ENCODE measurements at regions not wholly inside any gene's neighbourhood (a gene's known extent, or its start where the extent isn't known, plus 50 kb on each side); places are given as distances from the start of the nearest gene placed in this dataset.

DNA sequence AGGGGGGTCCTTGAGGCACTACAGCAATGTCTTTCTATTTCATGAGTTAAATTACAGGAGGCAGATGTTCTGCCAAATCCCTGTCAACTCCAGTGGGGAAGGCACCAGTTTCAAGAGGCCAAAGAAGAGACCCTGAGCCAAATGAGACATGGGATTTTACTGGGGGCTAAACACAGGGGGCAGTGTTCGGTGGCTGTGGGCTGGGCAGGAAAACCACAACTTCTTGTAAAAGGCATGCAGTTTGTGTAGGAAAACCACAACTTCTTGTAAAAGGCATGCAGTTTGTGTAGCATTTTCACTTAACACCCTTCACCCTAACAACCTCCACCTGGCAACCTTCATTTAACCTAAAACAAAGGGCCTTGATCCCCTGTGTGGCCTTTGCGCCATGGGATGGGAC, 61.0 kb downstream of the POLR2M start:
- no peak overlapping the region for H3K4me3 ChIP-seq
- H3K27ac ChIP-seq, result no peak overlapping the region
- intact Hi-C loops (cut with DNase I), result no loop called here
- H3K4me1 ChIP-seq, result no peaks in the 10 kb centered on the region
- ATAC-seq, result no peak
- WGBS, 2 donors, result 70 to 72% methylated on average over 2 of the region's 2 CpGs
- no peak for TF ChIP-seq POLR2A (IDR thresholded peaks at IDR 0.05)
- TF ChIP-seq, protein P1, sequence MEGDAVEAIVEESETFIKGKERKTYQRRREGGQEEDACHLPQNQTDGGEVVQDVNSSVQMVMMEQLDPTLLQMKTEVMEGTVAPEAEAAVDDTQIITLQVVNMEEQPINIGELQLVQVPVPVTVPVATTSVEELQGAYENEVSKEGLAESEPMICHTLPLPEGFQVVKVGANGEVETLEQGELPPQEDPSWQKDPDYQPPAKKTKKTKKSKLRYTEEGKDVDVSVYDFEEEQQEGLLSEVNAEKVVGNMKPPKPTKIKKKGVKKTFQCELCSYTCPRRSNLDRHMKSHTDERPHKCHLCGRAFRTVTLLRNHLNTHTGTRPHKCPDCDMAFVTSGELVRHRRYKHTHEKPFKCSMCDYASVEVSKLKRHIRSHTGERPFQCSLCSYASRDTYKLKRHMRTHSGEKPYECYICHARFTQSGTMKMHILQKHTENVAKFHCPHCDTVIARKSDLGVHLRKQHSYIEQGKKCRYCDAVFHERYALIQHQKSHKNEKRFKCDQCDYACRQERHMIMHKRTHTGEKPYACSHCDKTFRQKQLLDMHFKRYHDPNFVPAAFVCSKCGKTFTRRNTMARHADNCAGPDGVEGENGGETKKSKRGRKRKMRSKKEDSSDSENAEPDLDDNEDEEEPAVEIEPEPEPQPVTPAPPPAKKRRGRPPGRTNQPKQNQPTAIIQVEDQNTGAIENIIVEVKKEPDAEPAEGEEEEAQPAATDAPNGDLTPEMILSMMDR (IDR thresholded peaks at IDR 0.05), result no peak
- no peaks in the 10 kb centered on the region for H3K9me3 ChIP-seq
- H3K36me3 ChIP-seq (replicated peaks in 1 of 2; ENCODE audit: insufficient read depth in 1 of 2, low read depth in 2 of 2), result no peaks in the 10 kb centered on the region
- DNase-seq, result no peak
- H3K27me3 ChIP-seq, result no peaks in the 10 kb centered on the region

DNA sequence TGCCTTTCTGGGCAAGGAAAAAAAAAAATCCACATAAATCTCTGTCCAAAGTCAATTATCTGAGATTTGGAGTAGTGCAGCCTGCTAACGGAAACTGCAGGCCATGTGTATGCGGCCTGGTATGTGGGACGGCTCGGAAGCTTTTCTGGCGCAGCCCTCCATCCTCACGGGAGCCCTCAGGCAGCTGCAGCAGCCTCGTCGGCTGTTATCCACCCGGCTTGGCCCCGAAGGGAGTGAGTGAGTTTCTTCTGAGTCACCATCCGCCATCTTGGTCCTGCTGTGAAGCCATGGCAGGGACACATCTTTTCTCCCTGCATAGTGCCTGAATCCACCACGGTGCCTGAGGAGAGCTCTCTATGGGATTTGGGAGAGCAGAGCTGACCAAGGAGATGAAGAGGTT, 62.8 kb downstream of the POLR2M start:
- no peak overlapping the region for H3K4me3 ChIP-seq
- intact Hi-C loops (cut with DNase I), result no loop called here
- ATAC-seq (peak; percentile 64), DNase-seq (peak in 3 of 4 donors; percentile 23 to 46 (median 30))
- no peaks in the 10 kb centered on the region for H3K27me3 ChIP-seq
- no peaks in the 10 kb centered on the region for H3K36me3 ChIP-seq (replicated peaks in 1 of 2; ENCODE audit: insufficient read depth in 1 of 2, low read depth in 2 of 2)
- no peaks in the 10 kb centered on the region for H3K9me3 ChIP-seq
- no peaks in the 10 kb centered on the region for H3K4me1 ChIP-seq
- WGBS, 2 donors, result 85 to 89% methylated on average over 6 to 12 of the region's 12 CpGs
- no peak for TF ChIP-seq POLR2A (IDR thresholded peaks at IDR 0.05)
- TF ChIP-seq, protein P1 (IDR thresholded peaks at IDR 0.05), result no peak
- no peak overlapping the region for H3K27ac ChIP-seq

- no peaks in the 10 kb centered on the region for H3K9me3 ChIP-seq
- TF ChIP-seq, protein P1 (IDR thresholded peaks at IDR 0.05), result no peak
- no peak for TF ChIP-seq POLR2A (IDR thresholded peaks at IDR 0.05)
- intact Hi-C loops (cut with DNase I), result no loop called here
- no peak overlapping the region for H3K4me3 ChIP-seq
- no peak overlapping the region for H3K27ac ChIP-seq
- no peaks in the 10 kb centered on the region for H3K4me1 ChIP-seq
- 56 to 74% methylated on average over 3 of the region's 3 CpGs for WGBS, 2 donors
- H3K36me3 ChIP-seq (replicated peaks in 1 of 2; ENCODE audit: insufficient read depth in 1 of 2, low read depth in 2 of 2), result no peaks in the 10 kb centered on the region
- DNase-seq (no peak), ATAC-seq (no peak)
- H3K27me3 ChIP-seq, result no peaks in the 10 kb centered on the region
Observed at GRCh38 chr15:57770495-57770894, 64.0 kb downstream of the POLR2M start.

GRCh38 chr15:57772223-57772957, 65.9 kb downstream of the POLR2M start:
- Histone ChIP-seq H3K9me3 (no peaks in the 10 kb centered on the region), H3K27ac (no peak overlapping the region), H3K36me3 (replicated peaks in 1 of 2; ENCODE audit: insufficient read depth in 1 of 2, low read depth in 2 of 2) (no peaks in the 10 kb centered on the region), H3K4me1 (no peaks in the 10 kb centered on the region), H3K27me3 (no peaks in the 10 kb centered on the region), H3K4me3 (no peak overlapping the region)
- WGBS, 2 donors, result 70 to 76% methylated on average over 7 of the region's 7 CpGs
- intact Hi-C loops (cut with DNase I), result no loop called here
- ATAC-seq (no peak), DNase-seq (no peak)
- no peak for TF ChIP-seq POLR2A (IDR thresholded peaks at IDR 0.05)
- TF ChIP-seq, protein P1 (IDR thresholded peaks at IDR 0.05), result no peak

DNA sequence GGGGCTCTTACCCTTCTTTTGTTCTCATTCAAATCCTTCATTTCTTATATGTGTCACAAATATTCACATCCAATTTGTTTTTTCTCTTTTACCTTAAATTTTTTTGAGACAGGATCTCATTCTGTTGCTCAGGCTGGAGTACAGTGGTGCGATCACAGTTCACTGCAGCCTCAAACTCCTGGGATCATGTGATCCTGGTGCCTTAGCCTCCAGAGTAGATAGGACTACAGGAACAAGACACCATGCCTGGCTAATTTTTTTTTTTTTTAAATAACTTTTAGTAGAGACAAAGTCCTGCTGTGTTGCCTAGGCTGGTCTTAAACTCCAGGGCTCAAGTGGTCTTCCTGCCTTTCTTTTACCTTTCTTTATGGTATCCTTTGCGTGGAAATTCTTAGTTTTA, 66.5 kb downstream of the POLR2M start:
- intact Hi-C loops (cut with DNase I), result no loop called here
- no peak overlapping the region for H3K27ac ChIP-seq
- no peak for TF ChIP-seq POLR2A (IDR thresholded peaks at IDR 0.05)
- TF ChIP-seq, protein P1 (IDR thresholded peaks at IDR 0.05), result no peak
- H3K9me3 ChIP-seq, result no peaks in the 10 kb centered on the region
- no peaks in the 10 kb centered on the region for H3K27me3 ChIP-seq
- WGBS, 2 donors, result 83 to 94% methylated on average over 2 of the region's 2 CpGs
- no peak for DNase-seq
- no peaks in the 10 kb centered on the region for H3K4me1 ChIP-seq
- no peak for ATAC-seq
- no peak overlapping the region for H3K4me3 ChIP-seq
- no peaks in the 10 kb centered on the region for H3K36me3 ChIP-seq (replicated peaks in 1 of 2; ENCODE audit: insufficient read depth in 1 of 2, low read depth in 2 of 2)
